Body of pancreas (tissue), 4 donors: ENCODE measurements at regions not wholly inside any gene's neighbourhood (a gene's known extent, or its start where the extent isn't known, plus 50 kb on each side); places are given as distances from the start of the nearest gene placed in this dataset.

Experiments used
- CTCF ChIP-seq, 7 experiments: fragments of 450-650 bp in 4 of 7; fragments of 200-600 bp in 3 of 7; sonication (generic) in 3 of 7; IDR thresholded peaks; one replicate each; pipeline ENCODE4 v1.5.1; 2016 to 2019; ENCODE audit warnings: antibody characterized with exemption in 7 of 7
- POLR2A ChIP-seq, 3 donors: fragments of 450-650 bp; IDR thresholded peaks; one replicate each; pipeline ENCODE4 v1.6.1; 2016; ENCODE audit warnings: antibody characterized with exemption in 3 of 3, mild to moderate bottlenecking in 2 of 3

DNA sequence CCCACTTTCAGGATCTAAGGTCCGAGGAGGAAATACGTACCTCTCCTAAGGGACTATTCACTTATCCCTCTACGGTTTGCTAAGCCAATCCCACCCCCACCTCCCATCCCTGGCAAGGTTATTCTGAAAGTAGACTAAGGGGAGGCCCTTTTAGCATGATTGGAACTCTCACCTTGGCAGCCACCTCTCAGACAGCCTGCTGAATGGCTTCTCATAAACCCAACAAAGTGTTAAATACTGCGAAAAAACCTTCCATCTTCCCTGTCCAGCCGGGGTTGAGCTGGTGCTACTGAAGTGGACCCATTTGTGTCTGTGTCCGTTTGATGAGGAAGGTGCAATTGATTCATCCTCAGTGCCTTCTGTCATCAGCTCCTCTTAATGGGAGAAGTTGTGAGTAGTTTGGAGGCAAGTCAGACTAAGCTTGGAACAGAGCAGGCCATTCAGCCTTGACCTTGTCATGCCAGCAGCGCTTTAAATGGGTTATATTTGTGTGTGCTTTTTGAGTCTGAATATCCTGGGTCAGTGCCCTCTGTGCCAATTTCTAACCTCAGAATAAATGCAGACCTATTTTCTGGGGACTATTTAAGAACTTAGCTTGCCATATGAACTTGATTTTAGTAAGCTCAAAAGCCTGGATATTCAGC, 476.3 kb upstream of the ZNF608 start:
- TF ChIP-seq CTCF (IDR thresholded peaks at IDR 0.05) (no peak), POLR2A (IDR thresholded peaks at IDR 0.05) (no peak)
